ES-I3 (cell line): ENCODE measurements at regions not wholly inside any gene's neighbourhood (a gene's known extent, or its start where the extent isn't known, plus 50 kb on each side); places are given as distances from the start of the nearest gene placed in this dataset.

Experiments used
- H3K36me3 ChIP-seq: 2 replicates; pipeline ENCODE4 v1.6.1; 2013; ENCODE audit warnings: mild to moderate bottlenecking, low read length, control low read depth, moderate library complexity; ENCODE audit not compliant: insufficient read depth
- H3K4me1 ChIP-seq: 2 replicates; pipeline ENCODE4 v1.6.1; 2013; ENCODE audit warnings: mild to moderate bottlenecking, control low read depth, low read length; ENCODE audit not compliant: insufficient read depth
- H3K9ac ChIP-seq: 2 replicates; pipeline ENCODE4 v1.6.1; 2013; ENCODE audit warnings: low read depth, mild to moderate bottlenecking, low read length, moderate library complexity
- H3K9me3 ChIP-seq: 2 replicates; pipeline ENCODE4 v1.6.1; 2013; ENCODE audit warnings: mild to moderate bottlenecking, low read length, moderate library complexity; ENCODE audit not compliant: control insufficient read depth, insufficient read depth

- H3K9me3 ChIP-seq: no peaks in the 10 kb centered on the region
- no peaks in the 10 kb centered on the region for H3K36me3 ChIP-seq
Observed at GRCh38 chr7:15874774-15875173, 188.3 kb upstream of the MEOX2 start.

GRCh38 chr7:15870347-15870746, 183.9 kb upstream of the MEOX2 start:
- Histone ChIP-seq H3K9ac (no peak overlapping the region), H3K4me1 (no peaks in the 10 kb centered on the region), H3K9me3 (no peaks in the 10 kb centered on the region), H3K36me3 (no peaks in the 10 kb centered on the region)

More at GRCh38 chr7:15874774-15875173, 188.3 kb upstream of the MEOX2 start:
- Histone ChIP-seq H3K4me1 (no peaks in the 10 kb centered on the region), H3K9ac (no peak overlapping the region)

DNA sequence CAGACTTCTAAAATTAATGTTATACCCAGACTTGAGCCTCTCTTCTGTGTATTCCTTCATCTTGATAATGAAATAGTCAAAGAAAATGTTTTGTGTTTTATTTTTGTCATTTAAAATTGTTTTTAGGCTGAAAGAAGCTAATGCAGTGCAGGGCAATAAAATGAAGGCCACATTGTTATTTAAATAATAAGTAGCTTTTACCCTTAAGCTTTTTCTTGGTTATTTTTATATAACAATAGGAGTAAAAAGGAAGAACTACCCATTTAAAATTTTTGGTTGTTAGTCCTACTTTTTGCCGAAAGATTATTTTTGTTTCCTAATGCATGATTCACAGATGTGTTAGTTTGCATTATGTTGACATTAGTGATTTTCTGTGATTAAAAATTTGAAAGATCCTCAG, 181.0 kb upstream of the MEOX2 start:
- Histone ChIP-seq H3K9ac (no peak overlapping the region), H3K4me1 (no peaks in the 10 kb centered on the region), H3K9me3 (no peaks in the 10 kb centered on the region), H3K36me3 (no peaks in the 10 kb centered on the region)

GRCh38 chr7:15866753-15867152, 180.3 kb upstream of the MEOX2 start:
- Histone ChIP-seq H3K9ac (no peak overlapping the region), H3K9me3 (no peaks in the 10 kb centered on the region), H3K4me1 (no peaks in the 10 kb centered on the region), H3K36me3 (no peaks in the 10 kb centered on the region)

DNA sequence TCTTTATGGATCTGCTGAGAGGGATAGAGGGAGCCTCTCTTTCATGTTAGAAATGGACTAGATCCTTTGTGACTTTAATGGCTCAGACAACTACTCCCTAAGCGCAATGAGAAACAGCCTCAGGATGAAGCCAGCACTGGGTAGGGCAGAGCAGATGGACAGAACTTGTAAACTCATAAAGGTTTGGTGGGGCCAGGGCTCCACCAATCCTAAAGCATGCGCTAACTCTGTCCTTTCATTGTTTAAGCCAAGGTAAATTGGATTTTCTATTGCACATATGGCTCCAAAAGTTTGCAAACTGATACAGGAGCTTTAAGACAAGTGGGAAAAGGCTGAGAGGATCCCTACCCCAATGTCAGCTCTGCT, 178.1 kb upstream of the MEOX2 start:
- Histone ChIP-seq H3K4me1 (no peaks in the 10 kb centered on the region), H3K36me3 (no peaks in the 10 kb centered on the region), H3K9ac (no peak overlapping the region), H3K9me3 (no peaks in the 10 kb centered on the region)

GRCh38 chr7:15863951-15864625, 177.6 kb upstream of the MEOX2 start:
- H3K9me3 ChIP-seq: no peaks in the 10 kb centered on the region
- no peaks in the 10 kb centered on the region for H3K36me3 ChIP-seq
- H3K9ac ChIP-seq: no peak overlapping the region
- no peaks in the 10 kb centered on the region for H3K4me1 ChIP-seq

DNA sequence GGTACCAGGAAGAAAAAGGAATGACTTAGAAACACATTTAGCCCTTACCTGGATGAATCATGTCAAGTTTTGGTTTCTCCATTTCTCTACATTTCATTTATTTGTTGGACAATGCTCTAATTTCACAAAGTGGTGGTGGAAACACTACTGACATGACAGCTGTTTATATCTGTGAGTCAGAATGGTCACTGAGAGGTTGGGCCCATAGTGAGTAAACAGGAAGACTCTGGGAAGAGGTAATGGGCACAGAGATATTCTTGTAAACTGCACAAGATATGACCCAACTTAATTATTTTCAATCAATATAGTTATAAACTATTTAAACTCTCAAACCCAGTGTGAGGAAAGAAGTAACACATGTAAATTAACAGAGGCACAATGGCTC, 176.3 kb upstream of the MEOX2 start:
- Histone ChIP-seq H3K36me3 (no peaks in the 10 kb centered on the region), H3K9ac (no peak overlapping the region), H3K4me1 (no peaks in the 10 kb centered on the region), H3K9me3 (no peaks in the 10 kb centered on the region)

DNA sequence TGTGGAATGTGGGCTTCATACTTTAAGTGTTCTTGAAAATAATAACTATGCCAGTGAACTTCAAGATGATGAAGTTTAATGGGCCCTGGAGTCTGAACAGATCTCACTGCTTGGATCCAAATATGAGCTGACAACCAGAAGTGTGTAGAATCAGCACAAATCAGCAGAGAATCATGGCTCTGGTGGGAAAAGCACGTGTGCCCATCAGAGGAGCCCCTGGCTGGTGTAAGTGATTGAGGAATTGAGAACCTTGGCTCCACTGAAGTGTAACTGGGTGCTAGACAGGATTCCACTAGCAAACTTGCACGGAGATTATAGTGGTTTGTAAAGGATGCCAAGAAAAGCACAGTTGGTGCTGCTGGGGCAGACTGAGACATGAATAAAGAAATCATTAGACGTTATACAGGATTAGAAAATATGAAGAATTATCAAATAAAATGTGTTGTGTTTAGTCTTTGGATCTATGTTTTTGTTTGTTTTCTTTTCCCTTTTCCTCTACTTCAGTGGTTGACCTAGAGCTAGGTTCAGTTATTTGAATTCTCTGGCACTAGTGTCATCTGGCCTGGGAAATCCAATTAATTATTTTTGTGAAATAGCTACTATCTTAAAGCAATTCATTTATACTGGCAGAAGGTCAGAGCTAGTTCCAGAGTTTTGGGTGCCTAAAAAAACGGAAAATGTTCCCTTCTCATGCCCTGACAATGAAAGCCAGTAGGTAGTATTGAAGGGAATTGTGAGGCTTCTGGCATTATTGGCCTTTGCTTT, 175.7 kb upstream of the MEOX2 start:
- Histone ChIP-seq H3K9ac (no peak overlapping the region), H3K36me3 (no peaks in the 10 kb centered on the region), H3K9me3 (no peaks in the 10 kb centered on the region), H3K4me1 (no peaks in the 10 kb centered on the region)

- peaks cover 1% of the 10 kb centered on the region for H3K4me1 ChIP-seq
- no peaks in the 10 kb centered on the region for H3K9me3 ChIP-seq
- no peaks in the 10 kb centered on the region for H3K36me3 ChIP-seq
- no peak overlapping the region for H3K9ac ChIP-seq
Observed at GRCh38 chr7:15860264-15860949, 173.9 kb upstream of the MEOX2 start.

- Histone ChIP-seq H3K9me3 (no peaks in the 10 kb centered on the region), H3K4me1 (peaks cover 4% of the 10 kb centered on the region), H3K36me3 (no peaks in the 10 kb centered on the region), H3K9ac (no peak overlapping the region)
Observed at GRCh38 chr7:15857026-15857425, 170.5 kb upstream of the MEOX2 start.

DNA sequence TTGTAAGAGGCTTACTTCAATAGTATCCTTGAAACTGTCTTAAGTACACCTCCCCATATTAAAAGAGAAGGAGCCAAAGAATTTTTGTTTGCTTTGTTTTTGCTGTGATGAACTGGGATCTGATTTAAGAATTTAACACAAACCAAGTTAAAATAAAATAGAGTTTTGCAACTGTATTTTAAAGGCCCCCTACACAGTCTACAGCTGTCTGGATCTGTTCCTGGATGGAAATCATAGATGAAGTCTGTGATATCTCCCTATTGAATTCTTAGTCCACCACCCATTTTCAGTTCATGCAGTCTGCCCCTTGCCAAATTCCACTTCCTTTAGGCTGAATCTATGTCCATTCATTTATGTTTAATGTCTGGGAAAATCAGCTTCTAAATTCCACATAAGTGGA, 169.8 kb upstream of the MEOX2 start:
- peaks cover 4% of the 10 kb centered on the region for H3K4me1 ChIP-seq
- no peak overlapping the region for H3K9ac ChIP-seq
- H3K36me3 ChIP-seq: no peaks in the 10 kb centered on the region
- H3K9me3 ChIP-seq: no peaks in the 10 kb centered on the region

DNA sequence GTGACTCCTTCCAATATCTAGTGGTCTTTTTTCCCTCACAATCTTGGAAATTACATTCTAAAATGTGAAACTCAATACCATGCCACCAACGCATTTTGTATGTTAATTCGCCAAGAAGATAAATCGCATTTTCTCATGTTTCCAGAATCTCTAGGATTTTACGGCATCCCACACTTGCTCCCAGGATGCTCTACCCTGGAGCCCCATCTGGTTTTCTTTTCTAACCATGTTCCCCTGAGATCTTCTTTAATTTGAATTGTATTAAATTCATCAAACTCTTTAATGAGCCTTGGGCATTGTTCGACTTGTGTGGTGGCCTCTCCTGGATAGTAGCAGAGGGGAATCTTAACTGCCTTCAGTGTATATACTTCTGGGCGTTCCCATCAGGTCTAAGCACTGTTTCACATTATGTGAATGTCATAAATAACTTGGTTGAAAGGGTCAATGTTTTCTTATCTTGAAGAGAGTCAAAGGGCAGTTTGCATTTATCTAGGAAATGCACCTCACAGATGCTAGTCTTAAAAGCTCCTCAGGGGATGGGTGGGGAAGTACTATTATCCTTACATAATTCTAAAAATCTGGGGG, 169.1 kb upstream of the MEOX2 start:
- H3K9me3 ChIP-seq: no peaks in the 10 kb centered on the region
- H3K9ac ChIP-seq: no peak overlapping the region

GRCh38 chr7:15854841-15855524, 168.5 kb upstream of the MEOX2 start:
- no peaks in the 10 kb centered on the region for H3K36me3 ChIP-seq
- no peaks in the 10 kb centered on the region for H3K9me3 ChIP-seq
- H3K9ac ChIP-seq: no peak overlapping the region
- H3K4me1 ChIP-seq: peaks cover 4% of the 10 kb centered on the region

More for the DNA sequence above, 169.1 kb upstream of the MEOX2 start:
- Histone ChIP-seq H3K36me3 (no peaks in the 10 kb centered on the region), H3K4me1 (peaks cover 4% of the 10 kb centered on the region)

- no peaks in the 10 kb centered on the region for H3K9me3 ChIP-seq
- no peaks in the 10 kb centered on the region for H3K36me3 ChIP-seq
- H3K9ac ChIP-seq: no peak overlapping the region
- peaks cover 4% of the 10 kb centered on the region for H3K4me1 ChIP-seq
Observed at GRCh38 chr7:15853832-15854470, 167.5 kb upstream of the MEOX2 start.
